GM23338 (cell line): ENCODE measurements at regions not wholly inside any gene's neighbourhood (a gene's known extent, or its start where the extent isn't known, plus 50 kb on each side); places are given as distances from the start of the nearest gene placed in this dataset.

Experiments
- ATAC-seq: fragments of 200-7000 bp; cut with Tn5 transposase; 3 replicates; pipeline ENCODE4 v1.9.1; 2020
- DNase-seq: peaks from one replicate; pipeline ENCODE4 v3.0.0-alpha.2; 2015; ENCODE audit warnings: low spot score
- H2AFZ ChIP-seq: fragments of 200-600 bp; sonication (generic); 2 replicates; pipeline ENCODE4 v1.8.0; 2016; ENCODE audit warnings: antibody characterized with exemption, mild to moderate bottlenecking, moderate library complexity
- H3F3A ChIP-seq: fragments of 200-600 bp; sonication (generic); replicated peaks from 2 replicates; pipeline ENCODE4 v1.8.0; 2017; ENCODE audit warnings: antibody characterized with exemption, mixed run types, low read depth
- H3K27ac ChIP-seq: fragments of 200-600 bp; sonication (generic); 2 replicates; pipeline ENCODE4 v1.6.1; 2016; ENCODE audit warnings: low read depth
- H3K27me3 ChIP-seq: fragments of 200-600 bp; sonication (generic); 2 replicates; pipeline ENCODE4 v1.8.0; 2016; ENCODE audit warnings: mild to moderate bottlenecking, mixed run types, moderate library complexity; ENCODE audit not compliant: insufficient read depth
- H3K36me3 ChIP-seq: fragments of 200-600 bp; sonication (generic); 2 replicates; pipeline ENCODE4 v1.8.0; 2016; ENCODE audit warnings: mild to moderate bottlenecking; ENCODE audit not compliant: insufficient read depth
- H3K4me1 ChIP-seq: fragments of 200-600 bp; sonication (generic); 2 replicates; pipeline ENCODE4 v1.8.0; 2016; ENCODE audit warnings: mild to moderate bottlenecking, moderate library complexity; ENCODE audit not compliant: insufficient read depth
- H3K4me2 ChIP-seq: fragments of 200-600 bp; sonication (generic); 2 replicates; pipeline ENCODE4 v1.7.1; 2017; ENCODE audit warnings: mixed run types
- H3K4me3 ChIP-seq: fragments of 200-600 bp; sonication (generic); 2 replicates; pipeline ENCODE4 v1.6.1; 2016; ENCODE audit warnings: mixed run types
- H3K79me2 ChIP-seq: fragments of 200-600 bp; sonication (generic); replicated peaks from 2 replicates; pipeline ENCODE4 v1.8.0; 2017; ENCODE audit warnings: mild to moderate bottlenecking; ENCODE audit not compliant: insufficient read depth
- H3K9me2 ChIP-seq: fragments of 200-600 bp; sonication (generic); 2 replicates; pipeline ENCODE4 v1.8.0; 2017; ENCODE audit not compliant: insufficient read depth
- H4K20me1 ChIP-seq: fragments of 200-600 bp; sonication (generic); replicated peaks from 2 replicates; pipeline ENCODE4 v1.8.0; 2017; ENCODE audit warnings: mild to moderate bottlenecking; ENCODE audit not compliant: insufficient read depth
- H3K27ac Mint-ChIP-seq: 2 replicates; pipeline ENCODE4 v1.8.0; 2020; ENCODE audit warnings: inconsistent platforms, mild to moderate bottlenecking, moderate library complexity, mixed read lengths
- H3K27me3 Mint-ChIP-seq: 3 replicates; pipeline ENCODE4 v1.8.0; 2022; ENCODE audit warnings: low read depth, mild to moderate bottlenecking, moderate library complexity, mixed read lengths, inconsistent platforms; ENCODE audit not compliant: insufficient read depth, poor library complexity
- H3K36me3 Mint-ChIP-seq: 3 replicates; pipeline ENCODE4 v1.8.0; 2021; ENCODE audit warnings: low read depth, mild to moderate bottlenecking, inconsistent platforms, moderate library complexity, mixed read lengths
- H3K4me1 Mint-ChIP-seq: 3 replicates; pipeline ENCODE4 v1.8.0; 2020; ENCODE audit warnings: mild to moderate bottlenecking, inconsistent platforms, mixed read lengths
- H3K4me3 Mint-ChIP-seq: 3 replicates; pipeline ENCODE4 v1.8.0; 2021; ENCODE audit warnings: moderate library complexity, mild to moderate bottlenecking, inconsistent platforms, mixed read lengths
- H3K9me3 Mint-ChIP-seq: 3 replicates; pipeline ENCODE4 v1.8.0; 2020; ENCODE audit warnings: moderate library complexity, mild to moderate bottlenecking, inconsistent platforms, mixed read lengths
- CREB1 ChIP-seq: fragments of 250-450 bp; sonication (Bioruptor Pico); IDR thresholded peaks from 2 replicates; pipeline ENCODE4 v1.5.0; 2020; ENCODE audit warnings: low read depth, mild to moderate bottlenecking, moderate library complexity
- EZH2phosphoT487 ChIP-seq: fragments of 200-600 bp; sonication (generic); IDR thresholded peaks from one replicate; pipeline ENCODE4 v1.8.1; 2018; ENCODE audit warnings: antibody characterized with exemption; ENCODE audit not compliant: unreplicated experiment
- JUNB ChIP-seq: IDR thresholded peaks from one replicate; pipeline ENCODE4 v1.6.1; 2016; ENCODE audit warnings: antibody characterized with exemption; ENCODE audit not compliant: unreplicated experiment
- NANOG ChIP-seq: IDR thresholded peaks from 2 replicates; pipeline ENCODE4 v1.6.1; 2016; ENCODE audit warnings: antibody characterized with exemption, borderline replicate concordance
- POLR2AphosphoS5 ChIP-seq: IDR thresholded peaks from 2 replicates; pipeline ENCODE4 v1.6.1; 2016; ENCODE audit warnings: antibody characterized with exemption, low read depth
- TF ChIP-seq, protein P1 (sequence below): fragments of 250-450 bp; sonication (Bioruptor Pico); IDR thresholded peaks from 2 replicates; pipeline ENCODE4 v1.5.0; 2020; ENCODE audit warnings: mild to moderate bottlenecking, moderate library complexity
- TF ChIP-seq, protein P2 (sequence below): IDR thresholded peaks from one replicate; pipeline ENCODE4 v1.6.1; 2018; ENCODE audit warnings: antibody characterized with exemption; ENCODE audit not compliant: unreplicated experiment
- TF ChIP-seq, protein P3 (sequence below), 2 experiments: fragments of 200-600 bp in 1 of 2; sonication (generic) in 1 of 2; conservative IDR thresholded peaks; 2 replicates each; pipeline versions ENCODE4 v1.5.1 to v1.6.1; 2016 to 2017; ENCODE audit warnings: antibody characterized with exemption in 2 of 2, low read depth in 2 of 2, mild to moderate bottlenecking in 2 of 2, moderate library complexity in 1 of 2

DNA sequence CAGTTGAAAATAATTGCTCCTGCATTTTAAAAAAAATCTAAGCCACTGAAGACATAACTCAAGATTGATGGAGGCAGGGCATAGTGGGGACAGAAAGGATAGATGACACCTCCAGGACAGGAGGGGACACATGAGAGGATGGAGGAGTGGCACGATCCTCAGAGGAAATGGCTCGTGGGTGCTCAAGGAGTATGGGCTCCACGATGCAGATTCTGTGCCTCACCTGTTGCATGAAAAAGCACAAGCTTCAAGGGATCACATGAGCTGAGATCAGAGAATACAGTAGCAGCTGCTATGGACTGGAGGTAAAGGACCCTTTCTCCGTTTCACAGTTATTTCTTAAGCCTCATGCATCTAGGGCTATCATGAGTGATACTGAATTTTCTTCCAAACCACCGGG is 69.7 kb upstream of the KL start:
- Histone ChIP-seq H3F3A (no peaks in the 10 kb centered on the region), H3K4me2 (no peak overlapping the region), H3K4me1 (no peaks in the 10 kb centered on the region), H4K20me1 (no peaks in the 10 kb centered on the region), H3K79me2 (no peaks in the 10 kb centered on the region), H3K4me3 (no peak overlapping the region), H2AFZ (no peak overlapping the region), H3K27me3 (no peaks in the 10 kb centered on the region), H3K9me2 (no peaks in the 10 kb centered on the region; the same call in none of the 2 replicates), H3K27ac (no peak overlapping the region), H3K36me3 (no peaks in the 10 kb centered on the region)
- Mint-ChIP-seq H3K4me1 (no peaks in the 10 kb centered on the region), H3K9me3 (no peaks in the 10 kb centered on the region), H3K27ac (no peak overlapping the region), H3K36me3 (no peaks in the 10 kb centered on the region), H3K4me3 (no peak overlapping the region), H3K27me3 (no peaks in the 10 kb centered on the region)
- no peak for DNase-seq
- TF ChIP-seq, protein P1, sequence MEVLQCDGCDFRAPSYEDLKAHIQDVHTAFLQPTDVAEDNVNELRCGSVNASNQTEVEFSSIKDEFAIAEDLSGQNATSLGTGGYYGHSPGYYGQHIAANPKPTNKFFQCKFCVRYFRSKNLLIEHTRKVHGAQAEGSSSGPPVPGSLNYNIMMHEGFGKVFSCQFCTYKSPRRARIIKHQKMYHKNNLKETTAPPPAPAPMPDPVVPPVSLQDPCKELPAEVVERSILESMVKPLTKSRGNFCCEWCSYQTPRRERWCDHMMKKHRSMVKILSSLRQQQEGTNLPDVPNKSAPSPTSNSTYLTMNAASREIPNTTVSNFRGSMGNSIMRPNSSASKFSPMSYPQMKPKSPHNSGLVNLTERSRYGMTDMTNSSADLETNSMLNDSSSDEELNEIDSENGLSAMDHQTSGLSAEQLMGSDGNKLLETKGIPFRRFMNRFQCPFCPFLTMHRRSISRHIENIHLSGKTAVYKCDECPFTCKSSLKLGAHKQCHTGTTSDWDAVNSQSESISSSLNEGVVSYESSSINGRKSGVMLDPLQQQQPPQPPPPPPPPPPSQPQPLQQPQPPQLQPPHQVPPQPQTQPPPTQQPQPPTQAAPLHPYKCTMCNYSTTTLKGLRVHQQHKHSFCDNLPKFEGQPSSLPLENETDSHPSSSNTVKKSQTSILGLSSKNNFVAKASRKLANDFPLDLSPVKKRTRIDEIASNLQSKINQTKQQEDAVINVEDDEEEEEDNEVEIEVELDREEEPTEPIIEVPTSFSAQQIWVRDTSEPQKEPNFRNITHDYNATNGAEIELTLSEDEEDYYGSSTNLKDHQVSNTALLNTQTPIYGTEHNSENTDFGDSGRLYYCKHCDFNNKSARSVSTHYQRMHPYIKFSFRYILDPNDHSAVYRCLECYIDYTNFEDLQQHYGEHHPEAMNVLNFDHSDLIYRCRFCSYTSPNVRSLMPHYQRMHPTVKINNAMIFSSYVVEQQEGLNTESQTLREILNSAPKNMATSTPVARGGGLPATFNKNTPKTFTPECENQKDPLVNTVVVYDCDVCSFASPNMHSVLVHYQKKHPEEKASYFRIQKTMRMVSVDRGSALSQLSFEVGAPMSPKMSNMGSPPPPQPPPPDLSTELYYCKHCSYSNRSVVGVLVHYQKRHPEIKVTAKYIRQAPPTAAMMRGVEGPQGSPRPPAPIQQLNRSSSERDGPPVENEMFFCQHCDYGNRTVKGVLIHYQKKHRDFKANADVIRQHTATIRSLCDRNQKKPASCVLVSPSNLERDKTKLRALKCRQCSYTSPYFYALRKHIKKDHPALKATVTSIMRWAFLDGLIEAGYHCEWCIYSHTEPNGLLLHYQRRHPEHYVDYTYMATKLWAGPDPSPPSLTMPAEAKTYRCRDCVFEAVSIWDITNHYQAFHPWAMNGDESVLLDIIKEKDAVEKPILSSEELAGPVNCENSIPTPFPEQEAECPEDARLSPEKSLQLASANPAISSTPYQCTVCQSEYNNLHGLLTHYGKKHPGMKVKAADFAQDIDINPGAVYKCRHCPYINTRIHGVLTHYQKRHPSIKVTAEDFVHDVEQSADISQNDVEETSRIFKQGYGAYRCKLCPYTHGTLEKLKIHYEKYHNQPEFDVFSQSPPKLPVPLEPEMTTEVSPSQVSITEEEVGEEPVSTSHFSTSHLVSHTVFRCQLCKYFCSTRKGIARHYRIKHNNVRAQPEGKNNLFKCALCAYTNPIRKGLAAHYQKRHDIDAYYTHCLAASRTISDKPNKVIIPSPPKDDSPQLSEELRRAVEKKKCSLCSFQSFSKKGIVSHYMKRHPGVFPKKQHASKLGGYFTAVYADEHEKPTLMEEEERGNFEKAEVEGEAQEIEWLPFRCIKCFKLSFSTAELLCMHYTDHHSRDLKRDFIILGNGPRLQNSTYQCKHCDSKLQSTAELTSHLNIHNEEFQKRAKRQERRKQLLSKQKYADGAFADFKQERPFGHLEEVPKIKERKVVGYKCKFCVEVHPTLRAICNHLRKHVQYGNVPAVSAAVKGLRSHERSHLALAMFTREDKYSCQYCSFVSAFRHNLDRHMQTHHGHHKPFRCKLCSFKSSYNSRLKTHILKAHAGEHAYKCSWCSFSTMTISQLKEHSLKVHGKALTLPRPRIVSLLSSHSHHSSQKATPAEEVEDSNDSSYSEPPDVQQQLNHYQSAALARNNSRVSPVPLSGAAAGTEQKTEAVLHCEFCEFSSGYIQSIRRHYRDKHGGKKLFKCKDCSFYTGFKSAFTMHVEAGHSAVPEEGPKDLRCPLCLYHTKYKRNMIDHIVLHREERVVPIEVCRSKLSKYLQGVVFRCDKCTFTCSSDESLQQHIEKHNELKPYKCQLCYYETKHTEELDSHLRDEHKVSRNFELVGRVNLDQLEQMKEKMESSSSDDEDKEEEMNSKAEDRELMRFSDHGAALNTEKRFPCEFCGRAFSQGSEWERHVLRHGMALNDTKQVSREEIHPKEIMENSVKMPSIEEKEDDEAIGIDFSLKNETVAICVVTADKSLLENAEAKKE = no peak
- TF ChIP-seq POLR2AphosphoS5 (no peak), JUNB (no peak), CREB1 (CRISPR knock-in tag) (no peak), EZH2phosphoT487 (no peak), NANOG (no peak)
- TF ChIP-seq, protein P2, sequence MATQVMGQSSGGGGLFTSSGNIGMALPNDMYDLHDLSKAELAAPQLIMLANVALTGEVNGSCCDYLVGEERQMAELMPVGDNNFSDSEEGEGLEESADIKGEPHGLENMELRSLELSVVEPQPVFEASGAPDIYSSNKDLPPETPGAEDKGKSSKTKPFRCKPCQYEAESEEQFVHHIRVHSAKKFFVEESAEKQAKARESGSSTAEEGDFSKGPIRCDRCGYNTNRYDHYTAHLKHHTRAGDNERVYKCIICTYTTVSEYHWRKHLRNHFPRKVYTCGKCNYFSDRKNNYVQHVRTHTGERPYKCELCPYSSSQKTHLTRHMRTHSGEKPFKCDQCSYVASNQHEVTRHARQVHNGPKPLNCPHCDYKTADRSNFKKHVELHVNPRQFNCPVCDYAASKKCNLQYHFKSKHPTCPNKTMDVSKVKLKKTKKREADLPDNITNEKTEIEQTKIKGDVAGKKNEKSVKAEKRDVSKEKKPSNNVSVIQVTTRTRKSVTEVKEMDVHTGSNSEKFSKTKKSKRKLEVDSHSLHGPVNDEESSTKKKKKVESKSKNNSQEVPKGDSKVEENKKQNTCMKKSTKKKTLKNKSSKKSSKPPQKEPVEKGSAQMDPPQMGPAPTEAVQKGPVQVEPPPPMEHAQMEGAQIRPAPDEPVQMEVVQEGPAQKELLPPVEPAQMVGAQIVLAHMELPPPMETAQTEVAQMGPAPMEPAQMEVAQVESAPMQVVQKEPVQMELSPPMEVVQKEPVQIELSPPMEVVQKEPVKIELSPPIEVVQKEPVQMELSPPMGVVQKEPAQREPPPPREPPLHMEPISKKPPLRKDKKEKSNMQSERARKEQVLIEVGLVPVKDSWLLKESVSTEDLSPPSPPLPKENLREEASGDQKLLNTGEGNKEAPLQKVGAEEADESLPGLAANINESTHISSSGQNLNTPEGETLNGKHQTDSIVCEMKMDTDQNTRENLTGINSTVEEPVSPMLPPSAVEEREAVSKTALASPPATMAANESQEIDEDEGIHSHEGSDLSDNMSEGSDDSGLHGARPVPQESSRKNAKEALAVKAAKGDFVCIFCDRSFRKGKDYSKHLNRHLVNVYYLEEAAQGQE = no peak
- TF ChIP-seq, protein P3, sequence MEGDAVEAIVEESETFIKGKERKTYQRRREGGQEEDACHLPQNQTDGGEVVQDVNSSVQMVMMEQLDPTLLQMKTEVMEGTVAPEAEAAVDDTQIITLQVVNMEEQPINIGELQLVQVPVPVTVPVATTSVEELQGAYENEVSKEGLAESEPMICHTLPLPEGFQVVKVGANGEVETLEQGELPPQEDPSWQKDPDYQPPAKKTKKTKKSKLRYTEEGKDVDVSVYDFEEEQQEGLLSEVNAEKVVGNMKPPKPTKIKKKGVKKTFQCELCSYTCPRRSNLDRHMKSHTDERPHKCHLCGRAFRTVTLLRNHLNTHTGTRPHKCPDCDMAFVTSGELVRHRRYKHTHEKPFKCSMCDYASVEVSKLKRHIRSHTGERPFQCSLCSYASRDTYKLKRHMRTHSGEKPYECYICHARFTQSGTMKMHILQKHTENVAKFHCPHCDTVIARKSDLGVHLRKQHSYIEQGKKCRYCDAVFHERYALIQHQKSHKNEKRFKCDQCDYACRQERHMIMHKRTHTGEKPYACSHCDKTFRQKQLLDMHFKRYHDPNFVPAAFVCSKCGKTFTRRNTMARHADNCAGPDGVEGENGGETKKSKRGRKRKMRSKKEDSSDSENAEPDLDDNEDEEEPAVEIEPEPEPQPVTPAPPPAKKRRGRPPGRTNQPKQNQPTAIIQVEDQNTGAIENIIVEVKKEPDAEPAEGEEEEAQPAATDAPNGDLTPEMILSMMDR (conservative IDR thresholded peaks at IDR 0.05; ENCODE audit: low read depth in 2 of 2) = no peak
- ATAC-seq = no peak
